ENCODE measurements at regions not wholly inside any gene's neighbourhood (a gene's known extent, or its start where the extent isn't known, plus 50 kb on each side); places are given as distances from the start of the nearest gene placed in this dataset.

DNA sequence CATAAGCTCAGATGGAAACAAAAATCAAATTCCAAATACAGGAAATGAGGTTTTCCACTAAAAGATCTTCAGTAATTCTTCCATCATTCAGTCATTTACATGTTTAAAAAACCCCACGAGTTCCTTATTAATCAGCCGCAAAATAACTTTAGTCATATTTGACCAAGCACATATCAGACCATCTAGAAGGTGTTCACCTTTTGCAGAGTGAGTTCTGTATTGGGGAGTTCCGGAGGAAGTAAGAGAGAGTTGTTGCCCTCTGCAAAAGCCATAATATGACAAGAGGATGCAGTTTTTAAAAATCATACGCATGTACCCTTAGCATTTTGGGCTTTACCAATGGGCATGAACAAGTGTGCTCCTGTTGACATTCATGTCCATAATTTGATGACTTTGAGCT is 61.6 kb downstream of the CCR1 start:
- DNase-seq (ENCODE audit: low spot score) = no peak

DNA sequence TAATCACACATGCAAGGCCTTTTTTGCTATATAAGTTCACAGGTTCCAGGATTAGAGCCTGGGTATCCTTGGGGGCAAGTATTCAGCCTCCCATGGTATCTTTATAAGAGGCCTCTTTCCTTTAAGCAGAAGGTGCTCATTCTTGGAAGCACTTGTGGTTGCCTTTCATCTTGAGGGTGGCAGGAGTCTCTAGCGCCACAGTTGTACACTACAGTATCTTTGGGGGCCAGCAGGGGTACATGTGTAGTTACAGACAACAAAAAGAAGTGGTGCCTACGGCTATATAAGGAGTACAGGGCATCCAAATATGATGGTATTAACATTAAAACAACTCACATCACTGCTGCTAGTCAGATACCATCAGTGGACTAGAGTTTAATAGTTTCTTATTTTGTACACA is 62.1 kb downstream of the CCR1 start:
- DNase-seq (ENCODE audit: low spot score) = no peak

DNA sequence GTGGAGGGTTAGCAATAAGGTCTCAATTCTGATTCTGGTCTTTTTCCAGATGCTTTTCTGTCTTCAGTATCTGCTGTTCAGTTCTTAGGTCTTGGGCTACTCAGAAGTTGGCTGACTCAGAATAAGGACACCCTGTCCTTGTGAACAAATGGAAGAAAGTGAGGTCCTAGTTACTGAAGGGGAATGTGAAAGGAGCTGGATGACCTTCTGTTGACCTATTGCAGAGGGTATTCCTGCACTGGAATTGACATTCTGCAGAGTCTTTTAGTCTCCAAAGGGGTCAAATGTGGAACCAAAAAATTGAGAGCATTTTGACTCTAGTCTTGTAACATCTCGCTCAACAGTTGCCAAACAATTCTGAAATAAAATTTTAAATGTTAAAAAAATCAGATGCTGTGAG is 63.0 kb downstream of the CCR1 start:
- DNase-seq (ENCODE audit: low spot score) = no peak

DNA sequence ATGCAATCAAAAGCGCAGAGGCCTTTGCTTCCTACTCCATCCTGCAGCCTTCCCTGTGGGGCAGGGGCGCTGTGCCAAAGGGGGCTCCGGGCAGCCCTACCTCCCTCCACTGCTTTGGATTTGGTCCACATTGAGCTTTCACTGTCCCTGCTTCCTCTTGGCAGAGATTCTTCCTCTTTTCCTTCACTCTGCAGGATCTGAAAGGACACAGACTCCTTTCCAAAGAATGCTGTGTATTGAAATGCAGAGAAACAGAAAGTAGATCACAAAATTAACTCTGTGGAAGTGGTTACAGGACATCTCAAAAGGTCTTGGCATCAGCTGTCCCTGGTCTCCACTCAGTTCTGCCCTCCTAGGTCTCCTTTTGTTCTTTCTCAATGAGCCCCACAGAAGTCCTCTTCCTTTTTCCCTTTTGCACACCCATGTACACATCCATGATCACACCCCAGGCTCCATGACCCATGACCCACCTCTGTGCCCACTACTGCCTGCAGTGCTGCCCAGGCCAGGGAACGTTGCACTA is 64.1 kb downstream of the CCR1 start:
- DNase-seq (ENCODE audit: low spot score) = no peak

DNA sequence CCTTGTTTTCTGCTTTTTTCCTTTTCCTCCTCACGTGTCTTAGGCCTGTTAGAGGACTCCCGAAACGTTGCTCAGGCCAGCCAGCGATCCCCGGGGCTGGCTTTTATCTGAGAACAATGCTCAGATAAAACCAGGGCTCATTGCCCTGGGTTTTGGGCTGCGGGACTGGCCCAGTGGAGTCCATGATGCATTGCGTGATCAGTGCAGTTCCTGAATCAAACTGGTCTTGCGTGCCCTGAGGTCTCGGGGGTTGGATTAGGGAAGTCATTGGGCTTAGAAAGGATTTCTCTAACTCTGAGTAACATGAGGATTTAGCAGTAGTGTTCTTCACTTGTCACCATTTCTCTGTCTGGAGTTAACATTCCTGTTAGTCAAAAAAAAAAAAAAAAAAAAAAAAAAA is 66.3 kb downstream of the CCR1 start:
- no peak for DNase-seq (ENCODE audit: low spot score)

DNA sequence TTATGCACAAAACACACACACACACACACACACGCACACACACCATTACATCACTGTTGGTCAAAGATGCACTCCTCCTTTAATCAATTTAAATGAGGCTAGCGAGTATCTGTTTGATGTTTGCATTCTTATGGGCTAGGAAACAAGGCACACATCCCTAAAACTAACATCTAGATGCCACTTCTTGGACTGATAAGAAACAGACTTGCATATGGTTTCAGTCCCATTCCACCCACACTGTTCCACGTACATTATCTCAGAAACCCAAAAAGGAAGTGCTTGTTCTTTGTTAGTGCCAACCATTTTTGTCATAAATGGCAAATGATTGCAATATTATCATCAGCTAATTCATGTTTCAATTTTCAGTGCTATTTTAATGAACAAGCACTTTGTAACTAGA is 69.5 kb downstream of the CCR1 start:
- DNase-seq (ENCODE audit: low spot score) = no peak

DNA sequence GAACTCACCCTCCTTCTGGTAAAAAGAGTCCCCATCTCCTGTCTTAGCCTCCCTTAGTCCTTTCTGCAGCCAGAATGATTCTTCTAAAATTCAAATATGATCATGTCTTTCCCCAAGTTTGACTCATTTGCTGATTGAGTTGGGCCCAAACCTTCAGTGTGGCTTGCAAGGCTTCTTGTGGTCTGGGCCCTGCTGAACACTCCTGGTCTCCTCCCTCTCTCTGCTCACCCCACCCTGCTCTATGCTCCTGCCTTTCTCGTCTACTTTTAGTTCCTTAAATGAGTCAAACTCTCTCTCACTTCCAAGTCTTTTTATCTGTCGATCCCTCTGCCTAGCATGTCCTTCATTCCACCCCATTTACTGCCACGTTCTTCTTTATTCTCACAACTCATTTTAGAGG is 72.6 kb downstream of the CCR1 start:
- DNase-seq (ENCODE audit: low spot score) = no peak

DNA sequence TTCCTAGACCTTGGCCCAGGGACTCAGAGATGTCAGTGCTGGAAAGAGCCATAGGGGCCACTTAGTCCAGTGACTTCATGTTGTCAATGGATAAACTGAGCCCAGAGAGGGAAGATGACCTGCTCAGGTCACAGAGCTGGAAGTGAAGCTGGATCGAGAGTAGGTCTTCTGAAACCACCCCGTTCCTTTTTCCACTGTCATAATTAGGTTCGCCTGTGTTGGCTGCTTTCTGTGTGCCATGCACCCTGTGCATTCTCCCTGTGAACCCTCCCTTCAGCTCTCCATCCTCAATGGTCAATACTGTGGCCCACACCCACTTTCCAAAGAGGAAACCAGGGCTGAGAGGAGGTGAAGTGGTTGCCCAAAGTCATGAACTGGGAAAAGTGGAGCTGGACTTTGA is 74.8 kb downstream of the CCR1 start:
- no peak for DNase-seq (ENCODE audit: low spot score)

DNA sequence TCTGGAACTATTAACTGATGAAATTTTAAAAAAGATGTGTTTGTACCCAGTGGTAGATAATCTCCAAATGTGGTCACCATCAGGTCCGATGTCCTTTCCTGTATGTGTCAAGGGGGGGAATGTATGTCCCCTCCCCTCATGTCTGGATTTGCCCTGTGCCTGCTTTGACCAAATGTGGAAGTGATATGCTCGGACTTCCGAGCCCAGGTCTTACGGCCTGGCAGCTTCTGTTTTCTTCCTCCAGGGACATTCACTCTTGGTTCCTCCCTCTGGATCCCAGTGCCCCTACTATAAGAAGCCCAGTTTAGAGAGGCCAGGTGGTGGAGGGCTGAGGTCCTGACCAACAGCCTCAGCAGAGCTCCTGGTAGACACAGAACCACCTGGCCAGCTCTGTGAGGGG is 75.5 kb downstream of the CCR1 start:
- no peak for DNase-seq (ENCODE audit: low spot score)

DNA sequence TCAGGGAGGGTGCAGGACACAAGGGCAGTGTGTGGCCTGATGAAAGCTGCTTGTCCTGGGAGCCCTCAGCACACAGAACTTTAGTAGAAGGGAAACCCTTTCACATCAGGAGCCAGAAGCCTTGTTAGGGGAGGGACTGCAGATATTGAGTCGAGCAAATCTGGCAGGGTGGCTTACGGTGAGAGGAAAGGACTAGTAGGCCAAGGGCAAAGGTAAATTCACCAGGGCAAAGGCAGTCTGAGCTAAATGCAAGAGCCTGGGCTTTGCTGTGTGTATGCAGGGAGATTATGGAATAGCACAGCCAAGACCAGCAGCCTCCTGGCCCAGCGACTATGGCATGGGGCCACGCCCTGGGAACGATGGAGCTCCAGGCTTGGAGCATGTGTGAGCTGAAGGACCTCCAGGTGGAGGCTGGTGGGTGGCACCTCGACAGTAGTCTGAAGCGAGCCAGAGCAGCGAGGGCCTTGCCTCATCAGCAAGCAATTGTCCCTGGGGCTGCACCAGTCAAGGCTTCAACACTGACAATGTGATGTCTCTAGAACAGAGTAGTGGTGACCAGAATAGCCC is 76.1 kb downstream of the CCR1 start:
- no peak for DNase-seq (ENCODE audit: low spot score)

DNA sequence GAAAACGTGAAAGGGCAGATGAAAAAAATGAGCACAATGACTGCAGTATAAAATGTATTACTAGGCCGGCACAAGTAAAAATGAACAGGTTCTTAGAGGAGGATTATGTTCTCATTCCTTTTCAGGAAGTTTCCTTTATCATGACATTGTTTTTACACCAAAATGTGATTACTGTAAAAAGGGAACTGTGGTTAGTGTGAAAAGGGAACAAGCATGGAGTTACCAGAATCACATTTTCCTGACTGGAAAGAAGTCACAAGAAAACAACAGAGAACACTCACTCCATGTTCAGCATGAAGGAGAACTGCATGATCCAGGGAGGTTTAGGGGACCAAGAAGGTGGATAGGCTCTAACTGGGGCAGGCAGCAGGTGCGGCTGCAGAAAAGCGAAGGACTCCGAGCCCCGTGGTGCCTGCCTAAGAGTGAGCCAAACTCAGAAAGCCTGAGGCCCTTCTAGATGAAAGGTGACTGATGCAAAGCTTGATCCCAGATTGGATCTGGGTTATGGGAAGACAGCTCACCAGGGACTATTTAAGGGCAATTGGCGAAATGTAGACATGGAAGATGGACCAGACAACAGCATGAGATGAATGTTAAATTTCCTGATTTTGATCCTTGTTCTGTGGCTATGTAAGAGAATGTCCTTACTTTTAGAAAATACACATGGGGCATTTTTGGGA is 77.3 kb downstream of the CCR1 start:
- no peak for DNase-seq (ENCODE audit: low spot score)

DNA sequence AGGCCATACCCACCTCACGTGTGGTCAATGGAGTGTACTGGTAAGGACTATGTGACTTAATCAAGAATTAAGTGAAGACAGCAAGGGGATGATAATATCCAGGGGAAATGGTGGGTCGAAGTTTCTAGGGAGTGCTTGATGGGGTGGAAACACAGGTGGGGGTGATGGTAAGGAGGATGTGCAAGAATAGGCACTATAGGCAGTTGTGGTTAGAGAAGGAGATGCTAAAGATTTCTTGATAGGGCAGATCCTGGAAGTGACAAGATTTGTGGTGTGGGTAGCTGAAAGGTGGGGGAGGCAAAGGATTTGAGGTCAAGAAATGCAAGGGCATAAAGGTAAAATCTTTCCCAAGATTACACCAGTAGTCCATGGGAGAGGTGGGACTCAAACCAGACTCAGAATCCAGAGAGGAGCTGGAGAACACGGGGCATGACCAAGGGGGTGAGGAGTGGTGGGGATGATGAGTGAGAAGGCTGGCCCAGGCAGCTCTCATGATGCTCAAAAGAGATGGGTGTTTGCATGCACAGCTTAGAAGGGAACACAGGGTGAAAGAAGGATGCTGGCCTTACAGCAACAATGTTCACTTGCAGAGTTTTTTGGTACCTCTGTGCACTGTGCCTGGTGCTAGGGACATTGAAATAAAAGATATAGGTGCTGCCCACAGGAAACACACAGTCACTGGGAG is 78.4 kb downstream of the CCR1 start:
- no peak for DNase-seq (ENCODE audit: low spot score)

DNA sequence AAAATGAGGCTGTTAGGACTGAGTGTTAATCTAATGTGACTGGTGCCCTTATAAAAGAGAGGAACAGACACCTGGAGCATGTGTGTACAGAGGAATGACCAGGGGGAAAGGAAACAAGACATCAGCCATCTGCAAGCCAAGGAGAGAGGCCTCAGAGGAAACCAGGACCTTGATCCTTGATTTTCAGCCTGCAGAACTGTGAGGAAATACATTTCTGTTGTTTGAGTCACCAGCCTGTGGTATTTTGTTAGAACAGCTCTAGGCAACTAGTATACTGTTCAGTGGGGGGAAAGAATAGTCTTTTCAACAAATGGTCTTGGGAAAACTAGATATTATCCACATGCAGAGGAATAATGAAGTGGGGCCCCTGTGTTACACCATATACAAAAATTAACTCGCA is 80.6 kb downstream of the CCR1 start:
- DNase-seq (ENCODE audit: low spot score) = no peak

DNA sequence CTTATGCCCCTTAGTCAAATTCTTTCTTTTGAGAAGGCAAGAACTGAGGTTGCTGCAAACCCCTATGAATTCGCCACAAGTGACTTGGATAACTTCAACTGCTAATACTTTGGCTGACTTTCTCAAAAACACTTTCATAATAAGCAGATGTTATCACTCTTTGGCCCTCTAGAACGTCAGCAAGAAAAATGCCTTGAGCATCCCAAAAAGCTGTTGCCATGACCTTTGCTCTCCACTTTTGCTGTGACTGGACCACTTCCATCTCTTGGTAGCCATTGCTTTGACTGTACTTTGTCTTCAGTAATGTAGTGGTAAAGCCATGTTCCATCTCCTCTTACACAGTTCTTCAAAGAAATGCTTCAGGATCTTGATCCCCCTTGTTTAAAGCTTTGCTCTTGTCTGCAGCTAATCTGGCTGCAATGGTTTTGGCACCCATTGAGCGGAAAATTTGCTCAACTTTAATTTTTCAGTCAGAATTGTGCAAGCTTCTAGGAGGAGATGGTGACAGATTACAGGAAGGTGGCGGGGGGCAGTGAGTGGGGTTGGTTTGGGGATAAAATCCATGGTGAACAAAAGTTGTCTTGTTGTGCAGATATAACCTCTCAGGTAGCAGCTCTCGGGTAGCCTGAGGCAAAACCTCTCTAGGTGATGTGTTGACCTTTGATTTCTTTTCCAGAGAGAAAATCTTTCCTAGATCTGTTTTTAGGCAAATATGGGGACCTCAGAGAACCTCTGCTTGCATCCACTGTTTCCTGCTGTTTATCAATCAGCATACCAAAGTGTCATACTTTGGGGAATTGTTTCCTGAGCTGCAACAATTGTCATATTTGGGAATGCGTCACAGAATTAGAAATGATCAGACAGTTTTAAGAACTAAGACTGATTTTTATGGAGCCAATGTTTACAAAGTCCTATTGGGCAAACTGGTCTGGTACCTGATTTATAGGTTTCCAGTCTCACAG is 83.6 kb downstream of the CCR1 start:
- no peak for DNase-seq (ENCODE audit: low spot score)

DNA sequence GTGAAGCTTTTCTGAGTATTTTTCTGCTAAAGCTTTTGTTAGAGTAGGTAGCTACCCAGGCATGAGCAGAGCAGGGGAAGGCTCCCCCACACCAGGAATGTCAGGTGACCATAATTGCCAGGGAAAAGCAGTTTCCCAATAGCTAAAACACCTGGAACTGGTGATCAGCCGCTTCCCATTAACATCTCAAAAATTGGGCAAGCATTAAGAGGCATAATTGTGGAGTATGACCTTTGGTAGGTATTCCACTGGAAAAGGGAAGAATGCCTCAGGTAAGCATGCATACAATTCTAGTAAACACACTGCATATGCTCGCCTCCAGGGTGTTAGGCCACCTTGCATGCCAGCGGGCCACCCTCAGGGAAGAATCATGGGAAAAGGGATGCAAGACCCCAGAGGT is 84.5 kb downstream of the CCR1 start:
- DNase-seq (ENCODE audit: low spot score) = no peak

DNA sequence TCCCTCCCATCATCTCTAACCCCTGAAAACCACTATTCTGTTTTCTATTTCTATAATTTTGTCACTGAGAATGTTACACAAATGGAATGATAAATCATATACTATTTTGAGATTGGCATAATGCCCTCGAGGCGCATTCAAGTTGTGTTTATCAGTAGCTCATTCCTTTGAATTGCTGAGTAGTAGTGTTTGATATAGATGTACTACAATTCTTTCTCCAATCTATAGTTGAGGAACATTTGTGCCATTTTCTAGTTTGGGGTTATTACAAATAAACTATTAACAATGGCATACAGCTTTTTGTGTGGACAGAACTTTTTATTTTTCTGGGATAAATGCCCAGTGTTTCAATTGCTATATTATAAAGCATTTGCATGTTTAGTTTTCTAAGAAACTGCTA is 86.0 kb downstream of the CCR1 start:
- DNase-seq (ENCODE audit: low spot score) = no peak

DNA sequence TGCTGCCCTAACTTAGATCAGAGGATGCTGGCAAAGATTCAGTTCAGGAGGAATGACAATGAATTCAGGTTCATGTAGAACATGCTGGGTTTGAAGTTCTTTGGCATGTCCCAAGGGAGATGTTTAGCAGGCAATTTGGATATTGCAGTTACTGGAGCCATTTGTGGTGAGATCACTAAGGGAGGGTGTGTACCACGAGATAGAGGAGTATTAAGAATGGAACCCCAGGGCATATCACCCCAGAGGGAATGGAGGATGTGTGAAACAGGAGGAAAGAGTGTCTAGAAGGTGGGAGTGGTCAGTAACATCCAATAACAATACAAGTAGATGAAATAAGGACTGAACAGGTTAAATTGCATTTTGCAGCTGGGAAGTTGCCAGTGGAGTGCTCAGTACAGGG is 87.1 kb downstream of the CCR1 start:
- DNase-seq (ENCODE audit: low spot score) = no peak

DNA sequence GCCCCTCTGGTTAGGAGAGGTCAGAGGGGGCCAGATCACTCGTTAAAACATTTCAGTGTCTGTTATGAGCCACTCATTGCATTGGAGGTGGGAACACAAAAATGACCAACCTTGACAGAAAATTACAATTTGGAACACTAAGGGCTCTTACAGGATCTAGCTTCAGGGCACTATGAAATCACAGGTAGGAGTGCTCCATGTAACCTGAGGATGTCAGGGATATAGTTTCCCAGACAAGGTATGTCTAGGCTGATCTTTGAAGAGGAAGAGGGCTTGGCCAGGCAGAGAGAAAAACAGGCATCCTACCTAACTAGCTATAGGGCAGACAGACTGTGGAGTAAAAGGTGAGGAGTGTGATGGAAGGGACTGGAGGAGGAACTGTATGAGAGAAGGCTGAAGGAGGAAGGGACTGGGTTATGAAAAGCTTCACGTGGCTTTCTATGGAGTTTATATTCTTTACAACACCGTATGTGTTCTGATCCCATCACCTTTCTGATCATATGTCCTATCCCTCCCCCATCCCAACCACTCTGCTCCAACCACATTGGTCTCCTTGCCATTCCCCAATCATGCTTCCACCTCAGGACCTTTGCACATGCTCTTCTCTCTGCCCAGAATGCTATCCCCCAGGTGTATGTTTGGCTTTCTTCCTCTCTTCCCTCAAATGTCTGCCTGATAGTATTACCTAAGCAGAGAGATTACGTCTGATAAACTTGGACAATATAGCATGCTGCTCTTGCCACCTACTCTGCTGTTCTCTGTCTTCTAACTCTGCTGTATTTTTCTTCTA is 88.2 kb downstream of the CCR1 start:
- no peak for DNase-seq (ENCODE audit: low spot score)

DNA sequence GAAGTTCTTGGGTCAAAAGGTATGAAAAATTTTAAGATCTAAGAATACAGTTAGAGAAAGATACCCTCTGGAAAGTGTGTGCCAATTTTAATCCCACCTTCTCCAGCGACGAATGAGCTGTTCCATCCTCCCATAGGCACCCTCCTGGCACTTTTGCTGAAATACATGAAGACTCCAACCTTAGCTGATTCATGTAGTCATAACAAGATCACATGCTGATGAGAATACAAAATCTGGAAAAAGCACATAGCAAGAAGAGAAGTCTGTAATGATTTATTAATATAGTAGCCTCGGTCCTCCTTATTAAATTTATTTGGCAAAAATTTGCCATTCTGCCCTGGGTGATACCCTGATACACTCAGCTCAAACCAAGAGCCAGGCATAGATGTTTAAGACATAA is 88.9 kb downstream of the CCR1 start:
- DNase-seq (ENCODE audit: low spot score) = no peak

DNA sequence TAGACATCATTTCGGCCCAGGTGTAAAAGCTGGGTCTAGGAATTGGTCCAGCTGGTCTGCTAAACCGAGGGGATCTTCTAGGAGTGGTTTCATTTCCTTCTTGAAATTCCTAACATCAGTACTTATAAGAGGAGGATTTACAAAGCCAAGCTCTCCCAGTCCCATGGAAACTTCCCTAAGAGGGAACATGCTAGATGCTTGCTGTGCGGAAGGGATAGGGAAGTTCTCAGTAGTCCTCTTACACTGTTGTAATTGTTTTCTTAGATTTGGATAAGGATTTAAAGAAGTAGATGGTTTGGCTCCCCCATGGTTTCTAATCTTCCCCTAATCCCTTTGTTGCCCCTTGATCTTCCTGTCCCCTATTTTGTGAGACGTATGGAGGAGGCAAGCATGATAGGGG is 89.7 kb upstream of the XCR1 start:
- DNase-seq (ENCODE audit: low spot score) = no peak

DNA sequence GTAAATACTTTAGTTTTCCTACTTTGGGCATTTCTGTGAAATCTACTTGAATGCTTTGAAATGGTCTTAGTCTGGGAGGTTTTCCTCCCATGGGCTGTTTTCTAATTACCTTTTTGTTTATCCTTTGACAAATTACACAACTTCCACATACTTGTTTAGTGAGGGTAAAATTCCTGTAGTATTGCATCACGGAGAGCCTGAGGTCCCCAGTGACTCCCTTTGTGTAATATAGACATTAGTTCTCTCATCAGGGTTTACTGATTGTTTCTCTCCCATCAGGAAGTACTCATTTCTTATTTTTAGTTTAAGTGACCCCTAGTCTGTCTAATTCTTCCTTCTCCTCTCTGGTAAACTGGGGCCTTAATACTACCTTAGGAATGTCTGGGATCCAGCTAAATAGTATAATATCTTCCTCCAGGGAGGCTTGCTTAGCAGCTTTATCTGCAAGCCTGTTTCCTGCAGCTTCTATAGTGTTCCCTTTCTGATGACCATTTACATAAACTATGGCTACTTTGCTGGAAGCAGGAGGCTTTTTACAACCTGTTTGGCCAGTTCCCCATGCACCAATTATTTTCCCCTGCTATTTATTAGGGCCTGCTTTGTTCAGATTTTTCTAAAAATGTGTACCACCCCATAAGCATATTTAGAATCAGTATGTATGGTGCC is 87.2 kb upstream of the XCR1 start:
- DNase-seq (ENCODE audit: low spot score) = peak; percentile 30

Measured in HuH-7 (cell line).